Astrocyte (in vitro differentiated cells and primary cell): ENCODE measurements at regions not wholly inside any gene's neighbourhood (a gene's known extent, or its start where the extent isn't known, plus 50 kb on each side); places are given as distances from the start of the nearest gene placed in this dataset.
"Not testable (repeated sequence)": the region's sequence is repeated elsewhere in the genome, so short reads cannot be mapped to it uniquely, and the experiment has no call there.

Experiments
- DNase-seq: peaks from one replicate; pipeline ENCODE4 v3.0.0-alpha.2; 2010; ENCODE audit warnings: low read depth
- FAIRE-seq: peaks from 2 replicates; lab custom pipeline; 2011; peaks lifted over from hg19 to GRCh38; lab: Jason Lieb, UNC
- H2AFZ ChIP-seq: 2 replicates; pipeline ENCODE4 v1.6.0; 2012; ENCODE audit warnings: low read depth, low read length, inconsistent platforms
- H3K27ac ChIP-seq: 2 replicates; pipeline ENCODE4 v1.5.1; 2011; ENCODE audit warnings: low read depth, low read length, inconsistent platforms
- H3K27me3 ChIP-seq: 2 replicates; pipeline ENCODE4 v1.6.0; 2011; ENCODE audit warnings: low read length, inconsistent platforms; ENCODE audit not compliant: insufficient read depth
- H3K36me3 ChIP-seq: 2 replicates; pipeline ENCODE4 v1.5.1; 2011; ENCODE audit warnings: low read length, inconsistent platforms; ENCODE audit not compliant: insufficient read depth
- H3K4me1 ChIP-seq: 2 replicates; pipeline ENCODE4 v1.5.1; 2011; ENCODE audit warnings: low read length, inconsistent platforms; ENCODE audit not compliant: insufficient read depth
- H3K4me2 ChIP-seq: 2 replicates; pipeline ENCODE4 v1.6.0; 2012; ENCODE audit warnings: low read length, inconsistent platforms
- H3K4me3 ChIP-seq: 2 replicates; pipeline ENCODE4 v1.5.1; 2011; ENCODE audit warnings: low read depth, mild to moderate bottlenecking, low read length, inconsistent platforms; ENCODE audit not compliant: insufficient read depth
- H3K79me2 ChIP-seq: 2 replicates; pipeline ENCODE4 v1.6.0; 2012; ENCODE audit warnings: mild to moderate bottlenecking, low read length, inconsistent platforms; ENCODE audit not compliant: insufficient read depth
- H3K9ac ChIP-seq: 2 replicates; pipeline ENCODE4 v1.6.0; 2012; ENCODE audit warnings: mild to moderate bottlenecking, low read length, inconsistent platforms
- H3K9me3 ChIP-seq: 2 replicates; pipeline ENCODE4 v1.5.1; 2012; ENCODE audit warnings: low read depth, mild to moderate bottlenecking, low read length, inconsistent platforms; ENCODE audit not compliant: insufficient read depth
- H4K20me1 ChIP-seq: 2 replicates; pipeline ENCODE4 v1.6.0; 2012; ENCODE audit warnings: low read length, inconsistent platforms; ENCODE audit not compliant: insufficient read depth
- H3K27ac Mint-ChIP-seq: one replicate; pipeline ENCODE4 v1.8.0; 2021; ENCODE audit warnings: mild to moderate bottlenecking, mixed read lengths; ENCODE audit not compliant: unreplicated experiment
- H3K27me3 Mint-ChIP-seq: one replicate; pipeline ENCODE4 v1.8.0; 2021; ENCODE audit warnings: low read depth, mixed read lengths; ENCODE audit not compliant: unreplicated experiment
- H3K36me3 Mint-ChIP-seq: one replicate; pipeline ENCODE4 v1.8.0; 2021; ENCODE audit warnings: low read depth, mixed read lengths; ENCODE audit not compliant: unreplicated experiment
- H3K4me1 Mint-ChIP-seq: one replicate; pipeline ENCODE4 v1.8.0; 2021; ENCODE audit warnings: low read depth, mixed read lengths; ENCODE audit not compliant: unreplicated experiment
- H3K4me3 Mint-ChIP-seq: one replicate; pipeline ENCODE4 v1.8.0; 2021; ENCODE audit warnings: mild to moderate bottlenecking, moderate library complexity, mixed read lengths; ENCODE audit not compliant: unreplicated experiment
- H3K9me3 Mint-ChIP-seq: one replicate; pipeline ENCODE4 v1.8.0; 2021; ENCODE audit warnings: mild to moderate bottlenecking, mixed read lengths; ENCODE audit not compliant: unreplicated experiment

- FAIRE-seq, H3K9me3 Mint-ChIP-seq, H3K79me2 ChIP-seq: not testable (repeated sequence)
These were observed 1550.7 kb downstream of the CDY2B start for GRCh38 chrY:16329135-16329820.

More at GRCh38 chrY:16329135-16329820, 1550.7 kb downstream of the CDY2B start:
- H3K9ac ChIP-seq, H3K27me3 ChIP-seq, H3K36me3 ChIP-seq, H3K27me3 Mint-ChIP-seq, H3K27ac Mint-ChIP-seq, H4K20me1 ChIP-seq, H3K36me3 Mint-ChIP-seq, H3K4me3 ChIP-seq, H3K4me1 ChIP-seq, H3K4me2 ChIP-seq, H3K9me3 ChIP-seq, H2AFZ ChIP-seq, H3K27ac ChIP-seq, H3K4me1 Mint-ChIP-seq, H3K4me3 Mint-ChIP-seq, DNase-seq: not testable (repeated sequence)
